ENCODE measurements at regions not wholly inside any gene's neighbourhood (a gene's known extent, or its start where the extent isn't known, plus 50 kb on each side); places are given as distances from the start of the nearest gene placed in this dataset.

DNA sequence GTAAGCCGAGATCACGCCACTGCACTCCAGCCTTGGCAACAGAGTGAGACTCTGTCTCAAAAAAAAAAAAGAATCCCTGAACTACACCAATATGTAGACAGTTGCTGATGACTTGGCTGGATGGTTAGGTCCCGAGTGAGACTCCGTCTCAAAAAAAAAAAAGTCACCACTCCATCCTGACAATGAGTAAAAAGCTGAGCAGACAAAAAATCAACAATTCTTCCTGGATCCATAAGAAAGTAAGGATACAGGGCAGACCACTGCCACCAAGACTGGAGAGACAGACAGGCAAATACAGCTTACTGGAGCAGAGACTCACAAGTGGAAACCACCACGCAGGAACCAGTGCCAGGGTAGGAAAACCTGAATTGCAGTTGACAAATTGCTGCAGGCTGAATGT lies 67.1 kb upstream of the ERCC4 start:
- Histone ChIP-seq H3K4me1 (no peaks in the 10 kb centered on the region), H3K36me3 (no peaks in the 10 kb centered on the region), H3K9me3 (no peaks in the 10 kb centered on the region), H3K27ac (no peak overlapping the region), H3K27me3 (no peaks in the 10 kb centered on the region), H3K4me3 (no peak overlapping the region)
- TF ChIP-seq POLR2A (IDR thresholded peaks at IDR 0.05) = no peak
- TF ChIP-seq, protein P1, sequence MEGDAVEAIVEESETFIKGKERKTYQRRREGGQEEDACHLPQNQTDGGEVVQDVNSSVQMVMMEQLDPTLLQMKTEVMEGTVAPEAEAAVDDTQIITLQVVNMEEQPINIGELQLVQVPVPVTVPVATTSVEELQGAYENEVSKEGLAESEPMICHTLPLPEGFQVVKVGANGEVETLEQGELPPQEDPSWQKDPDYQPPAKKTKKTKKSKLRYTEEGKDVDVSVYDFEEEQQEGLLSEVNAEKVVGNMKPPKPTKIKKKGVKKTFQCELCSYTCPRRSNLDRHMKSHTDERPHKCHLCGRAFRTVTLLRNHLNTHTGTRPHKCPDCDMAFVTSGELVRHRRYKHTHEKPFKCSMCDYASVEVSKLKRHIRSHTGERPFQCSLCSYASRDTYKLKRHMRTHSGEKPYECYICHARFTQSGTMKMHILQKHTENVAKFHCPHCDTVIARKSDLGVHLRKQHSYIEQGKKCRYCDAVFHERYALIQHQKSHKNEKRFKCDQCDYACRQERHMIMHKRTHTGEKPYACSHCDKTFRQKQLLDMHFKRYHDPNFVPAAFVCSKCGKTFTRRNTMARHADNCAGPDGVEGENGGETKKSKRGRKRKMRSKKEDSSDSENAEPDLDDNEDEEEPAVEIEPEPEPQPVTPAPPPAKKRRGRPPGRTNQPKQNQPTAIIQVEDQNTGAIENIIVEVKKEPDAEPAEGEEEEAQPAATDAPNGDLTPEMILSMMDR (IDR thresholded peaks at IDR 0.05) = no peak
- WGBS (ENCODE audit: insufficient coverage, low coverage, low lambda C conversion rate, missing lambda C conversion rate) = 89% methylated on average over 3 of the region's 5 CpGs
- DNase-seq (no peak), ATAC-seq (no peak)
- intact Hi-C loops (cut with DNase I) = no loop called here

DNA sequence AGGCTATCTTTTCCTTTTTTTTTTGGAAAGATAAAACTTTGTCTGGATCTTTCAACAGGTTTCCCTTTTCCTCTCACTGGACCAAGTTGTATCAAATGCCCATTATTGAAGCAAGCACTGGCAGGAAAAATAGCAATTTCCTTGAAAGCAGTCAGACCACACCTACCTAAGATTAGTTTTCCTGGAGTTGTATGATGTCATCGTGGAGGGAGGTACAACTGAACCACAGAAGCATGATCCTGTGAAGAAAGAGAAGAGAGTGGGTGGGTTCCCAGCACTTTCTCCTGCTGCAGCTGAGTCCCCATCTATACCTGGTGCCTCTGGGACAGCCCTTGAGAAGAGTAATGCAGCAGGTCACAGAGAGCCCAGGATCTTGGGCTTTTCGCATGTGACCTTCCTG lies 63.6 kb upstream of the ERCC4 start:
- no peaks in the 10 kb centered on the region for H3K27me3 ChIP-seq
- no peak overlapping the region for H3K4me3 ChIP-seq
- H3K9me3 ChIP-seq = no peaks in the 10 kb centered on the region
- no peak for TF ChIP-seq POLR2A (IDR thresholded peaks at IDR 0.05)
- TF ChIP-seq, protein P1 (IDR thresholded peaks at IDR 0.05) = no peak
- no peaks in the 10 kb centered on the region for H3K36me3 ChIP-seq
- ATAC-seq (no peak), DNase-seq (no peak)
- WGBS (ENCODE audit: insufficient coverage, low coverage, low lambda C conversion rate, missing lambda C conversion rate) = 70% methylated on average over 2 of the region's 2 CpGs
- peaks cover 0 to 7% (median 0%) of the 10 kb centered on the region in 4 donors for H3K4me1 ChIP-seq
- no peak overlapping the region for H3K27ac ChIP-seq
- intact Hi-C loops (cut with DNase I) = no loop called here

DNA sequence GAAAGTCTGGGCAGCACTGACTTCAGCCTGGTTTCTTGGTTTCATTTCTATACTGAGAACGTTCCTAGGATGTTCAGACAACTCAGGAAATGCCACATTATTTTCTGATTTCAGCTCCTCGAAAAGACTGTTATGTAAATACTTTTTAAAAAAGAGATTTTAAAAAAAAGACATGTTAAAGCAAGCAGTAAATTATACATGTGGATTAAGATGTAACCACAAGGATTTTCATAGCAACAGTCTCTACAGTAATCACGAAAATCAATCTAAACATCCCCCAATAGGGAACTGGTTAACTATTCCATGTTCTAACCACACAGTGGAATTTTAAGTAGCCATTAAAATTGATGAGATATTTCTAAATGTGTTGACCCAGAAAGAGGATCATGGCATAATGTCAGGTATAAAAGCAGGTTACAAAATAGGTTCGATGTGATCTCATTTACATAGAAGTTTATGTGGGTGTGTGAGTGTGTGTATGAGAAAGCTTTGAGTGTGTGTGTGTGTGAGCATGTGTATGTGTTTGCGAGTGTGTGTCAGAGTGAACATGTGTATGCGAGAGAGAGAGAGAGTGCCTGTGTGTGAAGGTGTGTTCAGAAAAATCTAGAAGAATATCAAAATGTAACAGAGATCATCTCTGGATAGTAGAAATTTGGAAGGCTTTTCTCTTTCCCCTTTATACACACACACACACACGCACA lies 63.0 kb upstream of the ERCC4 start:
- WGBS (ENCODE audit: insufficient coverage, low coverage, low lambda C conversion rate, missing lambda C conversion rate) = 54% methylated on average over 7 of the region's 7 CpGs
- no peak for ATAC-seq
- no peaks in the 10 kb centered on the region for H3K9me3 ChIP-seq
- intact Hi-C loops (cut with DNase I) = no loop called here
- H3K27ac ChIP-seq = no peak overlapping the region
- H3K4me3 ChIP-seq = no peak overlapping the region
- TF ChIP-seq, protein P1 (IDR thresholded peaks at IDR 0.05) = no peak
- TF ChIP-seq POLR2A (IDR thresholded peaks at IDR 0.05) = no peak
- H3K4me1 ChIP-seq = peaks cover 0 to 7% (median 0%) of the 10 kb centered on the region in 4 donors
- no peaks in the 10 kb centered on the region for H3K27me3 ChIP-seq
- no peak for DNase-seq
- no peaks in the 10 kb centered on the region for H3K36me3 ChIP-seq

DNA sequence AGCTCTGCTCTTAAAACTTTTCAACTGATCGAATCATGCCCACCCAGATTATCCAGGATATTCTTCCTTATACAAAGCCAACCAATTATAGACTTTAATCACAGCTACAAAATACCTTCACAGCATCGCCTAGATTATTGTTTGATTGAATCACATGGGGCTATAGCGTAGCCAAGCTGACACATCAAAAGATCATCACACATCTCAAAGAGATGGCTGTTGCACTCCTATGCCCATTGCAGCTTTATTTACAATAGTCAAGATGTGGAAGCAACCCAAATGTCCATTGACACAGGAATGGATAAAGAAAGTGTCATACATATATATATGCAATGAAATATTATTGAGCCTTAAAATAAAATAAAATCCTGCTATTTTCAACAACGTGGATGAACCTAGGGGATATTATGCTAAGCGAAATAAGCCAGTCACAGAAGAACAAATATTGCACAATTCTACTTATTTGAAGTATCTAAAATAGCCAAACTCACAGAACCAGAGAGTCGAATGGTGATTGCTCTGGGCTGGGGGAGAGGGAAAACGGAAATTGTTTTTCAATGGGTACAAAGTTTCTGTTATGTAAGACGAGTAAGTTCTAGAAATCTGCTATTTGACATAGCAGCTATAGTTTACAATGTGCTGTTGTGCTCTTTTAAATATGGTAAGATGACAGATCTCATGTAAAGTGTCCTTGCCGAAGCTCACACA lies 60.9 kb upstream of the ERCC4 start:
- intact Hi-C loops (cut with DNase I) = no loop called here
- TF ChIP-seq, protein P1 (IDR thresholded peaks at IDR 0.05) = no peak
- no peak for TF ChIP-seq POLR2A (IDR thresholded peaks at IDR 0.05)
- H3K27me3 ChIP-seq = no peaks in the 10 kb centered on the region

More for the DNA sequence above, 60.9 kb upstream of the ERCC4 start:
- Histone ChIP-seq H3K4me1 (peaks cover 0 to 7% (median 0%) of the 10 kb centered on the region in 4 donors), H3K36me3 (no peaks in the 10 kb centered on the region), H3K9me3 (no peaks in the 10 kb centered on the region), H3K4me3 (no peak overlapping the region), H3K27ac (no peak overlapping the region)
- WGBS (ENCODE audit: insufficient coverage, low coverage, low lambda C conversion rate, missing lambda C conversion rate) = 43% methylated on average over 9 of the region's 9 CpGs
- DNase-seq (no peak), ATAC-seq (peak; percentile 58 to 90 (median 83))

Measured in right lobe of liver (tissue), 6 donors.